PC-9 (cell line): ENCODE measurements at regions not wholly inside any gene's neighbourhood (a gene's known extent, or its start where the extent isn't known, plus 50 kb on each side); places are given as distances from the start of the nearest gene placed in this dataset.

Source experiments
- BruUV-seq: library from RNA; stranded (reverse); fragments of 400-500 nt; replicated peaks from 2 replicates; lab custom pipeline; 2021; lab: Mats Ljungman, UMichigan
- CTCF ChIA-PET: fragments of 300-600 bp; sonication (Branson Sonifier 250); formaldehyde crosslinking; loops from one replicate; lab custom pipeline; 2022; ENCODE audit warnings: antibody characterized with exemption; lab: Charles Lee
- POLR2A ChIA-PET: fragments of 300-600 bp; sonication (Branson Sonifier 250); formaldehyde crosslinking; loops from one replicate; lab custom pipeline; 2022; ENCODE audit warnings: antibody characterized with exemption; ENCODE audit not compliant: unreplicated experiment; lab: Charles Lee
- DNase-seq, 2 experiments: peaks; one replicate each; pipeline versions ENCODE4 v3.0.0 to v3.0.0-alpha.2; 2015 to 2022; ENCODE audit warnings: mixed read lengths in 1 of 2
- H2AFZ ChIP-seq: fragments of 200-600 bp; sonication (generic); 2 replicates; pipeline ENCODE4 v1.8.1; 2017; ENCODE audit warnings: antibody characterized with exemption
- H3F3A ChIP-seq: fragments of 200-600 bp; sonication (generic); 2 replicates; pipeline ENCODE4 v1.8.1; 2017; ENCODE audit warnings: antibody characterized with exemption, mild to moderate bottlenecking, low read depth; ENCODE audit not compliant: insufficient read depth
- H3K27ac ChIP-seq: fragments of 200-600 bp; sonication (generic); 2 replicates; pipeline ENCODE4 v1.6.1; 2016; ENCODE audit warnings: mixed run types
- H3K27me3 ChIP-seq: fragments of 200-600 bp; sonication (generic); 2 replicates; pipeline ENCODE4 v1.6.1; 2016; ENCODE audit warnings: low read depth, mixed run types; ENCODE audit not compliant: insufficient read depth
- H3K36me3 ChIP-seq: fragments of 200-600 bp; sonication (generic); 2 replicates; pipeline ENCODE4 v1.6.1; 2016; ENCODE audit warnings: low read depth, mixed run types
- H3K4me1 ChIP-seq: fragments of 200-600 bp; sonication (generic); replicated peaks from 2 replicates; pipeline ENCODE4 v1.6.1; 2016; ENCODE audit warnings: mixed run types; ENCODE audit not compliant: insufficient read depth
- H3K4me2 ChIP-seq: fragments of 200-600 bp; sonication (generic); 2 replicates; pipeline ENCODE4 v1.6.1; 2017; ENCODE audit warnings: mixed run types
- H3K4me3 ChIP-seq: fragments of 200-600 bp; sonication (generic); 2 replicates; pipeline ENCODE4 v1.6.1; 2016; ENCODE audit warnings: mixed run types
- H3K79me2 ChIP-seq: fragments of 200-600 bp; sonication (generic); 2 replicates; pipeline ENCODE4 v1.6.1; 2017; ENCODE audit warnings: low read depth, mixed run types
- H3K9me2 ChIP-seq: fragments of 200-600 bp; sonication (generic); 2 replicates; pipeline ENCODE4 v1.8.1; 2017; ENCODE audit warnings: mild to moderate bottlenecking; ENCODE audit not compliant: insufficient read depth
- H3K9me3 ChIP-seq: fragments of 200-600 bp; sonication (generic); 2 replicates; pipeline ENCODE4 v1.8.1; 2016; ENCODE audit warnings: low read depth; ENCODE audit not compliant: insufficient read depth
- H4K20me1 ChIP-seq: fragments of 200-600 bp; sonication (generic); 2 replicates; pipeline ENCODE4 v1.8.1; 2017; ENCODE audit not compliant: insufficient read depth
- EZH2 ChIP-seq: fragments of 200-600 bp; sonication (generic); IDR thresholded peaks from 2 replicates; pipeline ENCODE4 v1.8.0; 2017; ENCODE audit warnings: antibody characterized with exemption, low read depth
- intact Hi-C: fragments of 100-400 bp; cut with micrococcal nuclease; formaldehyde crosslinking; loops from one replicate; pipeline ENCODE4 v1.10.0; 2022; ENCODE audit not compliant: unreplicated experiment
- TF ChIP-seq, protein P1 (sequence below): fragments of 200-600 bp; sonication (generic); conservative IDR thresholded peaks from 2 replicates; pipeline ENCODE4 v1.6.1; 2017; ENCODE audit warnings: mixed run types, antibody characterized with exemption, mild to moderate bottlenecking, moderate library complexity

DNA sequence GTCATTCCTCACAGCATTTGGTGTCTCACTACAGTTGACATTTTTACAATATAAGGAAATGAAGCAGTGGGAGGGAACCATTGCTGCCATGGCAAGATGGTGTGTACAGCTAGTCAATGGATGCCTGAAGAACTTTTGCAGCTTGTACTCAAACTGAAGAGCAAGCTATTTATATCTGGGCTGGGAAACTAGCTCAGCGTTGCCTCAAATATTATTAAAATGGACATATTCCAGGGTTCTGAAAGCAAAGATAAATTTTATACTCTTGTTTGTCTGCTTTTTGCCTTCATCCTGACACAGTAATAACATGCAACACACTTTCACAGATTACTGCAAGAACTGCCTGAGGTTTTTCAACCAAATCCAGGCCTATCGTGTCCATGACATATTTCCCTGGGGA, 156.4 kb upstream of the COL21A1 start:
- intact Hi-C loops, result no loop called here
- no TSS peak for BruUV-seq
- ChIA-PET CTCF (no interaction called here), POLR2A (no interaction called here)
- no peak for DNase-seq
- no peak overlapping the region for H3K27ac ChIP-seq
- H2AFZ ChIP-seq, result peak overlapping the region; percentile 17; the same call in 1 of the 2 replicates
- TF ChIP-seq, protein P1, sequence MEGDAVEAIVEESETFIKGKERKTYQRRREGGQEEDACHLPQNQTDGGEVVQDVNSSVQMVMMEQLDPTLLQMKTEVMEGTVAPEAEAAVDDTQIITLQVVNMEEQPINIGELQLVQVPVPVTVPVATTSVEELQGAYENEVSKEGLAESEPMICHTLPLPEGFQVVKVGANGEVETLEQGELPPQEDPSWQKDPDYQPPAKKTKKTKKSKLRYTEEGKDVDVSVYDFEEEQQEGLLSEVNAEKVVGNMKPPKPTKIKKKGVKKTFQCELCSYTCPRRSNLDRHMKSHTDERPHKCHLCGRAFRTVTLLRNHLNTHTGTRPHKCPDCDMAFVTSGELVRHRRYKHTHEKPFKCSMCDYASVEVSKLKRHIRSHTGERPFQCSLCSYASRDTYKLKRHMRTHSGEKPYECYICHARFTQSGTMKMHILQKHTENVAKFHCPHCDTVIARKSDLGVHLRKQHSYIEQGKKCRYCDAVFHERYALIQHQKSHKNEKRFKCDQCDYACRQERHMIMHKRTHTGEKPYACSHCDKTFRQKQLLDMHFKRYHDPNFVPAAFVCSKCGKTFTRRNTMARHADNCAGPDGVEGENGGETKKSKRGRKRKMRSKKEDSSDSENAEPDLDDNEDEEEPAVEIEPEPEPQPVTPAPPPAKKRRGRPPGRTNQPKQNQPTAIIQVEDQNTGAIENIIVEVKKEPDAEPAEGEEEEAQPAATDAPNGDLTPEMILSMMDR, result no peak
- TF ChIP-seq EZH2, result no peak
- peaks cover 6% of the 10 kb centered on the region; the same call in 1 of the 2 replicates for H3K9me3 ChIP-seq
- H3K4me3 ChIP-seq, result no peak overlapping the region
- H3K27me3 ChIP-seq, result no peaks in the 10 kb centered on the region
- no peaks in the 10 kb centered on the region for H3K36me3 ChIP-seq
- no peaks in the 10 kb centered on the region for H3K9me2 ChIP-seq
- no peak overlapping the region for H3K4me2 ChIP-seq
- H4K20me1 ChIP-seq, result no peaks in the 10 kb centered on the region
- H3K4me1 ChIP-seq, result no peaks in the 10 kb centered on the region
- H3K79me2 ChIP-seq, result no peaks in the 10 kb centered on the region
- H3F3A ChIP-seq, result no peaks in the 10 kb centered on the region

DNA sequence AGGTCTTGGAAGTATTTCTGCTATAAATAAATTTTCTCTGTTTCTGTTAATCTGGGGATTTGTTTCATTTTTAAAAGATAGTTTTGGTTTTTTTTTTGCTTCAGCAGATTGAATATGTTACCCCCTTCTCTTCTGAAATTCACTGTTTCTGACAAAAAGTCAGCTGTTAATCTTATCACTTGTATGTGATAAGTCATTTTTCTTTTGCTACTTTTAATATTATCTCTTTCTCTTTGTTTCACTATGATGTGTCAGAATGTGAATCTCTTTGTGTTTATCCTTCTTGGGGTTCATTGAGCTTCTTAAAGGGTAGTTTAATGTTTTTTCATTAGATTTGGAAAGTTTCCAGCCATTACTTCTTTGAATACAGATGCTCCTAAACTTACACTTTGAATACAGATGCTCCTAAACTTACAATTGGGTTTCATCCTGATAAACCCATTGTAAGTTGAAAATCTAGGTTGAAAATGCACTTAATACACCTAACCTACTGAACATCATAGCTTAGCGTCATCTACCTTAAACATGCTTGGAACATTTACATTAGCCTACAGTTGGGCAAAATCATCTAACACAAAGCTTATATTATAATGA, 154.2 kb upstream of the COL21A1 start:
- H3K9me2 ChIP-seq, result no peaks in the 10 kb centered on the region
- BruUV-seq, result no TSS peak
- no peak overlapping the region for H3K4me3 ChIP-seq
- ChIA-PET POLR2A (interaction anchor here (0.6 kb wide), 1 partner anchor 329 kb away, joined by 7 read pairs; no protein-coding TSS in a partner anchor), CTCF (no interaction called here)
- H2AFZ ChIP-seq, result no peak overlapping the region
- no peak overlapping the region for H3K27ac ChIP-seq
- no peak overlapping the region for H3K4me2 ChIP-seq
- TF ChIP-seq, protein P1, result no peak
- no peak for TF ChIP-seq EZH2
- intact Hi-C loops, result no loop called here
- no peak for DNase-seq
- peaks cover 9% of the 10 kb centered on the region; the same call in 1 of the 2 replicates for H3K9me3 ChIP-seq
- H3K27me3 ChIP-seq, result no peaks in the 10 kb centered on the region
- H3K36me3 ChIP-seq, result no peaks in the 10 kb centered on the region
- no peaks in the 10 kb centered on the region for H3F3A ChIP-seq
- no peaks in the 10 kb centered on the region for H4K20me1 ChIP-seq
- no peaks in the 10 kb centered on the region for H3K4me1 ChIP-seq
- H3K79me2 ChIP-seq, result no peaks in the 10 kb centered on the region

DNA sequence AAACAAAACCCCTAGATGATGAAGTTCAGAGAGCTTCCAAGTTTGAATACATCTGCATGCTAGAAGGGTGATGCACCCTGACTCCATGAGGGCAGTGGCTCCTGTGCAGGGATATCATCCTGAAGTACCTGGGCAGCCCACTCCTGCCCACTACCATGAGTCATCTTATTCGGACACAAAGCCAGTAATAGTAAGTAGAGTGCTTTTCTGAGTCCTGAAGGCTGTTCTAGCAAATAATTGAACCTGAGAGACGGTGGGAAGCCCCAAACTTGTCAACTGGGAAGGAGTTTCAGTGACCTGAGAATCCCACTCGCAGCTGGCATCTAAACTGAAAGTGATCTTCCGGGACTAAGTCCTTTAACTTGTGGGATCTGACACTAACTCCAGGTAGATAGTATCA, 152.9 kb upstream of the COL21A1 start:
- Histone ChIP-seq H3K4me3 (no peak overlapping the region), H3K36me3 (no peaks in the 10 kb centered on the region), H3K9me2 (no peaks in the 10 kb centered on the region), H4K20me1 (no peaks in the 10 kb centered on the region), H3K4me2 (no peak overlapping the region), H3K4me1 (no peaks in the 10 kb centered on the region), H3K27ac (no peak overlapping the region), H3F3A (no peaks in the 10 kb centered on the region), H3K79me2 (no peaks in the 10 kb centered on the region), H3K9me3 (peaks cover 9% of the 10 kb centered on the region; the same call in 1 of the 2 replicates), H2AFZ (no peak overlapping the region), H3K27me3 (no peaks in the 10 kb centered on the region)
- ChIA-PET CTCF (no interaction called here), POLR2A (no interaction called here)
- no peak for TF ChIP-seq EZH2
- TF ChIP-seq, protein P1, result no peak
- no peak for DNase-seq
- no TSS peak for BruUV-seq
- intact Hi-C loops, result no loop called here
